ENCODE measurements at regions not wholly inside any gene's neighbourhood (a gene's known extent, or its start where the extent isn't known, plus 50 kb on each side); places are given as distances from the start of the nearest gene placed in this dataset.

DNA sequence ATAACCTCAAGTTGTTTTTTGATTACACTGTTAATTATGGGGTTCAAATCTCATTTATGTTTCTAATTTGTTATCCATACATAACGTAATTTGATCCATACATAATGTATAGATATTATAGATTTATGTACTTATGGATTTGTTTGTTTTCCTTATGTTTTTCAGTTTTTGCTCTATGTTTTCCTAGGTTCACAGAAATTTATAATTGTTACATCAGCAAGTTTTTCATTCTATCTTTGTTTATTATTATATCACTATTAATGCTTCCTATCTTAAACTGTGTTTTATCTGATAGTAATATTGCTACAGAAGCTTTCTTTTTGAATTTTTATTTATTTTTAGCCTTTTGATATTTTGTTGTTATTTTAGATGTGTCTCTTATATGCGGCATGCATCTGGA lies 194.3 kb upstream of the SOX21 start:
- no peak for DNase-seq
- H3K4me3 ChIP-seq: no peak overlapping the region
- TF ChIP-seq, protein P1, sequence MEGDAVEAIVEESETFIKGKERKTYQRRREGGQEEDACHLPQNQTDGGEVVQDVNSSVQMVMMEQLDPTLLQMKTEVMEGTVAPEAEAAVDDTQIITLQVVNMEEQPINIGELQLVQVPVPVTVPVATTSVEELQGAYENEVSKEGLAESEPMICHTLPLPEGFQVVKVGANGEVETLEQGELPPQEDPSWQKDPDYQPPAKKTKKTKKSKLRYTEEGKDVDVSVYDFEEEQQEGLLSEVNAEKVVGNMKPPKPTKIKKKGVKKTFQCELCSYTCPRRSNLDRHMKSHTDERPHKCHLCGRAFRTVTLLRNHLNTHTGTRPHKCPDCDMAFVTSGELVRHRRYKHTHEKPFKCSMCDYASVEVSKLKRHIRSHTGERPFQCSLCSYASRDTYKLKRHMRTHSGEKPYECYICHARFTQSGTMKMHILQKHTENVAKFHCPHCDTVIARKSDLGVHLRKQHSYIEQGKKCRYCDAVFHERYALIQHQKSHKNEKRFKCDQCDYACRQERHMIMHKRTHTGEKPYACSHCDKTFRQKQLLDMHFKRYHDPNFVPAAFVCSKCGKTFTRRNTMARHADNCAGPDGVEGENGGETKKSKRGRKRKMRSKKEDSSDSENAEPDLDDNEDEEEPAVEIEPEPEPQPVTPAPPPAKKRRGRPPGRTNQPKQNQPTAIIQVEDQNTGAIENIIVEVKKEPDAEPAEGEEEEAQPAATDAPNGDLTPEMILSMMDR (IDR thresholded peaks at IDR 0.05): no peak
- TF ChIP-seq POLR2A (IDR thresholded peaks at IDR 0.05): no peak
- intact Hi-C loops (cut with DNase I): no loop called here
- 71 to 76% methylated on average over 2 of the region's 2 CpGs for WGBS, 2 donors
- no peaks in the 10 kb centered on the region for H3K4me1 ChIP-seq
- H3K27me3 ChIP-seq: no peaks in the 10 kb centered on the region
- H3K27ac ChIP-seq: no peak overlapping the region
- H3K36me3 ChIP-seq: no peaks in the 10 kb centered on the region
- H3K9me3 ChIP-seq: no peaks in the 10 kb centered on the region

DNA sequence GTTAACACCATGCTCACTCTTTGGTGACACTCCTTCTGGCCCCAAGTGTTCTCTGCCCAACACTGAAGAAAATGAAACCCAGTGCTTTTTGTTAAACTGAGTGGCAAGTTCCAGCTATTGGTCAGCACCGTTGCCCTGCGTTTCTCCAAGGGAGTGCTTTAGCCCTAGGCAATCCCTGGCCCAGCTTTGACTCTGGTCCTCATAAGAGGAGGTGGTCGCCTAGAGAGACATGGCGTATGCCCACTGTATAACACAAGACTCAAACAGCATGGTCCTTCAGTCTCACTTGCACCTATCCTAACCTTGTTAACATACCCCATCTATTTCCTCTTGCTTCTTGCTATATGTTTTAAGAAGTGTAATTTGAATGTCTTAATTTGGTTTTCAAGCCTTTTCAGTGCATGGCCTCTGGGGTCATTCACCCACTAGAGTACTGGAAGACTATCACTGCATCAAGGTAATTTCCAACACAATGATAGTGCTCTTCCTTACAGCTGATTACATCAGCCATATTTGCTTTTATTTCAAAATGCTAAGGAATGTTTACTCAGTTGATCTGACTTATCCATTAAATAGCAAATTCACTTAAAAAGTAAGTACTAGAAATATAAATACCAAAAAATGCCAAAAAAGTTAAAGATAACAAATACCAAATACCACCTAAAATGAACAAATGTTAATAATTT lies 190.5 kb upstream of the SOX21 start:
- no peak overlapping the region for H3K4me3 ChIP-seq
- intact Hi-C loops (cut with DNase I): no loop called here
- no peak for DNase-seq

DNA sequence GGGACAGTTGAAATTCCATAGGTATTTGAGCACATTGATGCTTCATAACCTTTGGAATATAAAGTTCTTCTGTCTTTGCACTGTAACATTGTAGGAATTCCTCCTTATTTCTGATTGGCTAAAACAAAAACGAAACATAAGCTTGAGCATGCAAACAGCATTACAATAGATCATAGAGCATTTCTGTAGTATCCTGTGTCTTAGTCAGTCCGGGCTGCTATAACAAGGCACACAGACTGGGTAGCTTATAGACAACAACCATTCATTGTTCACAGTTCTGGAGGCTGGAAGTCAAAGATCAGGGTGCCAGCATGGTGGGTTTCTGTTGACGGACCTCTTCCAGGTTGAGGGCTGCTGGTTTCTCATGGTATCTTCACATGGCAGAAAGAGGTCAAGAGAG lies 188.7 kb upstream of the SOX21 start:
- Histone ChIP-seq H3K9me3 (no peaks in the 10 kb centered on the region), H3K36me3 (no peaks in the 10 kb centered on the region), H3K27ac (no peak overlapping the region), H3K4me3 (no peak overlapping the region), H3K27me3 (no peaks in the 10 kb centered on the region), H3K4me1 (no peaks in the 10 kb centered on the region)
- intact Hi-C loops (cut with DNase I): no loop called here
- no peak for TF ChIP-seq POLR2A (IDR thresholded peaks at IDR 0.05)
- TF ChIP-seq, protein P1 (IDR thresholded peaks at IDR 0.05): no peak
- 63 to 73% methylated on average over 3 of the region's 3 CpGs for WGBS, 2 donors
- no peak for DNase-seq

More for the DNA sequence above, 190.5 kb upstream of the SOX21 start:
- TF ChIP-seq, protein P1 (IDR thresholded peaks at IDR 0.05): no peak
- TF ChIP-seq POLR2A (IDR thresholded peaks at IDR 0.05): no peak
- 88 to 94% methylated on average over 4 of the region's 4 CpGs for WGBS, 2 donors
- H3K27me3 ChIP-seq: no peaks in the 10 kb centered on the region
- H3K4me1 ChIP-seq: no peaks in the 10 kb centered on the region
- no peaks in the 10 kb centered on the region for H3K9me3 ChIP-seq
- no peaks in the 10 kb centered on the region for H3K36me3 ChIP-seq
- no peak overlapping the region for H3K27ac ChIP-seq

DNA sequence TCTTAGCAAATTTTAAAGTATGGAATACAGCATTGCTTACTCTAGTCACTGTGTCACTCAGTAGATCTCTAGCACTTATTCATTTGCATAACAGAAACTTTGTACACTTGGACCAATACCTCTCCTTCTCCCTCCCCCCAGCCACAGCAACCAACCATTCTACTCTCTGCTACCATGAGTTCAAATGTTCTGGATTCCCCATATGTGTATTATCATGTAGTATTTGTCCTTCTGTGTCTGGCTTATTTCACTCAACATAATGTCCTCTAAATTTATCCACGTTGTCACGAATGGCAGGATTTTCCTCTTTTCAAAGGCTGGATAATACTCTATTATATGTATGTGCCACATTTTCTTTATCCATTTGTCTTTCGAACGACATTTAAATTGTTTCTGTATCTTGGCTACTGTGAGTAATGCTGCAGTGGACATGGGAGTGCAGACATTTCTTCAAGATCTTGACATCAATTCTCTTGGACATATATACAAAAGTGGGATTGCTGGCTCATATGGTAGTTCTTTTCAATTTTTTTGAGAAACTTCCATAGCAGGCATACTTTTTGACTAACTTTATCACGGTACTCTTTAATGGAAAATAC lies 184.5 kb upstream of the SOX21 start:
- no peak for DNase-seq
- WGBS, 2 donors: 76 to 81% methylated on average over 5 of the region's 5 CpGs
- TF ChIP-seq POLR2A (IDR thresholded peaks at IDR 0.05): no peak
- TF ChIP-seq, protein P1 (IDR thresholded peaks at IDR 0.05): no peak
- no peaks in the 10 kb centered on the region for H3K4me1 ChIP-seq
- H3K36me3 ChIP-seq: no peaks in the 10 kb centered on the region
- no peak overlapping the region for H3K27ac ChIP-seq
- intact Hi-C loops (cut with DNase I): no loop called here
- no peaks in the 10 kb centered on the region for H3K27me3 ChIP-seq
- no peak overlapping the region for H3K4me3 ChIP-seq
- no peaks in the 10 kb centered on the region for H3K9me3 ChIP-seq

DNA sequence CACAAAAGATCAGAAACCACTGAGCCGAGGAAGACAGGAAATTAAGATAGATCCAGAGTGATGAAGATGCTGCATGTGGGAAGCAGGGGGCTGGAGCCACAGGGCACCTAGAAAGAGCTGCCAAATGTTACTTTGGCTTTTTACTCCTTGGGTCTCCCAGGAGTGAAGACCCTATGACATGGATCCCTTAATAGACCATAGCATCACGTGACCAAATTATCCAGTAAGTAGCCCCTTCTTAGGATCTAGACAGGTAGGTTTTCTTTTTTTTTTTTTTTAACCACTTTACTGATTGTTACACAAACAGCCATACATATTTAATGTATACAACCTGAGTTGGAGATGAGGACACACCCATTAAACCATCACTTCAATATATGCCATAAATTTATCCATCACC lies 183.9 kb upstream of the SOX21 start:
- 75 to 83% methylated on average over 2 of the region's 2 CpGs for WGBS, 2 donors
- no peak for DNase-seq
- H3K9me3 ChIP-seq: no peaks in the 10 kb centered on the region
- H3K27ac ChIP-seq: no peak overlapping the region
- H3K27me3 ChIP-seq: no peaks in the 10 kb centered on the region
- no peak overlapping the region for H3K4me3 ChIP-seq
- H3K36me3 ChIP-seq: no peaks in the 10 kb centered on the region
- no peaks in the 10 kb centered on the region for H3K4me1 ChIP-seq
- TF ChIP-seq, protein P1 (IDR thresholded peaks at IDR 0.05): no peak
- no peak for TF ChIP-seq POLR2A (IDR thresholded peaks at IDR 0.05)
- intact Hi-C loops (cut with DNase I): no loop called here

Measured in esophagus squamous epithelium (tissue), 5 donors.